ENCODE measurements at regions not wholly inside any gene's neighbourhood (a gene's known extent, or its start where the extent isn't known, plus 50 kb on each side); places are given as distances from the start of the nearest gene placed in this dataset.

- DNase-seq, result no peak
Observed at GRCh38 chr3:5071061-5071460, 51.0 kb upstream of the ARL8B start.

- no peak for DNase-seq
Observed at GRCh38 chr3:5072100-5072816, 49.8 kb upstream of the ARL8B start.

Data from stimulated activated CD4-positive, alpha-beta T cell treated with anti-CD3 and anti-CD28 coated beads, Interleukin-15, amount 100 ng/mL, for 24 hours (primary cell).